HCT116 (cell line): ENCODE measurements at regions not wholly inside any gene's neighbourhood (a gene's known extent, or its start where the extent isn't known, plus 50 kb on each side); places are given as distances from the start of the nearest gene placed in this dataset.

ENCODE experiments used
- ATAC-seq: fragments of 200-7000 bp; cut with Tn5 transposase; 2 replicates; pipeline ENCODE4 v1.9.1; 2020; ENCODE audit warnings: mild to moderate bottlenecking, moderate library complexity
- BruUV-seq: library from RNA; stranded (reverse); fragments of 400-500 nt; replicated peaks from 2 replicates; lab custom pipeline; 2021; lab: Mats Ljungman, UMichigan
- CTCF ChIA-PET: fragments of 300-600 bp; sonication (Branson Sonifier 250); formaldehyde crosslinking; loops from one replicate; lab custom pipeline; 2021; ENCODE audit warnings: antibody characterized with exemption; lab: Charles Lee
- POLR2A ChIA-PET: fragments of 300-600, 350-600 bp; sonication (Branson Sonifier 250); formaldehyde crosslinking; loops from one replicate; lab custom pipeline; 2021; ENCODE audit warnings: antibody characterized with exemption; lab: Charles Lee
- RAD21 ChIA-PET, 2 experiments: fragments of 300-600 bp; sonication (Branson Sonifier 250); formaldehyde crosslinking; loops; one replicate each; lab custom pipeline; 2023; ENCODE audit warnings: low total read pairs in 2 of 2; ENCODE audit not compliant: uncharacterized antibody in 2 of 2, unreplicated experiment in 2 of 2, low non-redundant PET in 1 of 2; lab: Charles Lee
- DNase-seq: peaks from one replicate; pipeline ENCODE4 v3.0.0-alpha.2; 2010; ENCODE audit warnings: low read depth, low spot score
- H2AFZ ChIP-seq: fragments of 200-600 bp; shearing (Covaris generic), sonication (generic); 2 replicates; pipeline ENCODE4 v1.6.1; 2017; ENCODE audit warnings: low read depth, mixed run types, mixed read lengths, antibody characterized with exemption, low read length; ENCODE audit not compliant: poor library complexity, severe bottlenecking
- H3K27ac ChIP-seq: 2 replicates; pipeline ENCODE4 v1.5.1; 2012; ENCODE audit warnings: low read depth, low read length
- H3K27me3 ChIP-seq: fragments of 200-600 bp; sonication (generic); 2 replicates; pipeline ENCODE4 v1.6.1; 2016; ENCODE audit warnings: mixed run types, low read length, mixed read lengths; ENCODE audit not compliant: insufficient read depth
- H3K36me3 ChIP-seq, 2 experiments: fragments of 200-500 bp in 1 of 2; fragments of 200-600 bp in 1 of 2; sonication (Bioruptor generic) in 1 of 2; sonication (generic) in 1 of 2; 2 replicates each; pipeline versions ENCODE4 v1.5.1 to v1.6.1; 2014 to 2016; ENCODE audit warnings: low read length in 2 of 2, inconsistent platforms in 1 of 2, mixed read lengths in 1 of 2, mixed run types in 1 of 2; ENCODE audit not compliant: insufficient read depth in 2 of 2, control insufficient read depth in 1 of 2
- H3K4me1 ChIP-seq, 2 experiments: fragments of 200-600 bp in 1 of 2; sonication (generic) in 1 of 2; 2 replicates each; pipeline versions ENCODE4 v1.5.1 to v1.6.1; 2012 to 2017; ENCODE audit warnings: low read length in 2 of 2, inconsistent platforms in 1 of 2, mild to moderate bottlenecking in 1 of 2, mixed read lengths in 1 of 2, mixed run types in 1 of 2, moderate library complexity in 1 of 2; ENCODE audit not compliant: insufficient read depth in 2 of 2, control insufficient read depth in 1 of 2
- H3K4me2 ChIP-seq: fragments of 200-600 bp; sonication (generic); 2 replicates; pipeline ENCODE4 v1.6.1; 2017; ENCODE audit warnings: mixed run types, low read length, mixed read lengths
- H3K4me3 ChIP-seq, 2 experiments: fragments of 200-600 bp in 1 of 2; sonication (generic) in 1 of 2; replicated peaks in 1 of 2; 2 replicates each; pipeline ENCODE4 v1.5.1; 2011 to 2016; ENCODE audit warnings: low read length in 2 of 2, control low read depth in 1 of 2, low read depth in 1 of 2, mild to moderate bottlenecking in 1 of 2, mixed read lengths in 1 of 2, mixed run types in 1 of 2
- H3K79me2 ChIP-seq: fragments of 200-600 bp; sonication (generic); 2 replicates; pipeline ENCODE4 v1.6.1; 2017; ENCODE audit warnings: mild to moderate bottlenecking, mixed run types, low read length, moderate library complexity, mixed read lengths; ENCODE audit not compliant: insufficient read depth
- H3K9ac ChIP-seq: fragments of 200-600 bp; sonication (generic); 2 replicates; pipeline ENCODE4 v1.6.1; 2016; ENCODE audit warnings: low read length, mixed read lengths
- H3K9me2 ChIP-seq: fragments of 200-600 bp; sonication (generic), shearing (Covaris generic); 2 replicates; pipeline ENCODE4 v1.6.1; 2017; ENCODE audit warnings: mixed run types, mild to moderate bottlenecking, moderate library complexity; ENCODE audit not compliant: insufficient read depth
- H3K9me3 ChIP-seq, 2 experiments: fragments of 200-500 bp in 1 of 2; fragments of 200-600 bp in 1 of 2; sonication (Bioruptor generic) in 1 of 2; sonication (generic) in 1 of 2; 2 replicates each; pipeline ENCODE4 v1.6.1; 2014 to 2017; ENCODE audit warnings: low read length in 2 of 2, mixed read lengths in 2 of 2, inconsistent platforms in 1 of 2, low read depth in 1 of 2, mild to moderate bottlenecking in 1 of 2, mixed run types in 1 of 2, moderate library complexity in 1 of 2; ENCODE audit not compliant: control insufficient read depth in 1 of 2, insufficient read depth in 1 of 2
- H4K20me1 ChIP-seq: fragments of 200-600 bp; sonication (generic), shearing (Covaris generic); 2 replicates; pipeline ENCODE4 v1.6.1; 2017; ENCODE audit warnings: mixed run types, mild to moderate bottlenecking, moderate library complexity; ENCODE audit not compliant: insufficient read depth
- CBX3 ChIP-seq: IDR thresholded peaks from 2 replicates; pipeline ENCODE4 v1.6.1; 2012; ENCODE audit warnings: low read depth
- CEBPB ChIP-seq: IDR thresholded peaks from 2 replicates; pipeline ENCODE4 v1.6.1; 2012; ENCODE audit warnings: low read depth
- EGR1 ChIP-seq: IDR thresholded peaks from 2 replicates; pipeline ENCODE4 v1.6.1; 2012; ENCODE audit warnings: low read depth
- ELF1 ChIP-seq: IDR thresholded peaks from 2 replicates; pipeline ENCODE4 v1.6.1; 2012; ENCODE audit warnings: low read depth, borderline replicate concordance
- EZH2 ChIP-seq: fragments of 200-600 bp; sonication (generic); IDR thresholded peaks from 2 replicates; pipeline ENCODE4 v1.6.1; 2017; ENCODE audit warnings: antibody characterized with exemption, mixed run types
- EZH2phosphoT487 ChIP-seq: fragments of 200-600 bp; IDR thresholded peaks from 2 replicates; pipeline ENCODE4 v1.6.1; 2018; ENCODE audit warnings: antibody characterized with exemption, borderline replicate concordance
- JUND ChIP-seq: IDR thresholded peaks from 2 replicates; pipeline ENCODE4 v1.6.1; 2012
- MAX ChIP-seq: IDR thresholded peaks from 2 replicates; pipeline ENCODE4 v1.6.1; 2012
- POLR2A ChIP-seq: IDR thresholded peaks from 2 replicates; pipeline ENCODE4 v1.7.0; 2011; ENCODE audit warnings: borderline replicate concordance; ENCODE audit not compliant: insufficient read depth, insufficient read length; ENCODE audit errors: extremely low read depth
- POLR2AphosphoS5 ChIP-seq: IDR thresholded peaks from 2 replicates; pipeline ENCODE4 v1.6.1; 2011; ENCODE audit warnings: mild to moderate bottlenecking, low read depth, low read length, moderate library complexity
- RAD21 ChIP-seq: IDR thresholded peaks from 2 replicates; pipeline ENCODE4 v1.6.1; 2012; ENCODE audit warnings: low read depth, mild to moderate bottlenecking
- SIN3A ChIP-seq: IDR thresholded peaks from 2 replicates; pipeline ENCODE4 v1.6.1; 2012; ENCODE audit warnings: low read depth
- SP1 ChIP-seq: IDR thresholded peaks from 2 replicates; pipeline ENCODE4 v1.6.1; 2012; ENCODE audit warnings: low read depth
- SRF ChIP-seq: IDR thresholded peaks from 2 replicates; pipeline ENCODE4 v1.6.1; 2012; ENCODE audit warnings: low read depth
- TCF7L2 ChIP-seq: IDR thresholded peaks from 2 replicates; pipeline ENCODE4 v1.7.0; 2011; ENCODE audit warnings: borderline replicate concordance, inconsistent platforms; ENCODE audit not compliant: insufficient read depth, insufficient read length; ENCODE audit errors: extremely low read depth
- YY1 ChIP-seq: IDR thresholded peaks from 2 replicates; pipeline ENCODE4 v1.6.1; 2011; ENCODE audit warnings: low read length, low read depth, moderate library complexity, mild to moderate bottlenecking; ENCODE audit not compliant: insufficient replicate concordance; ENCODE audit errors: extremely low read depth
- ZFX ChIP-seq: fragments of 450-650 bp; IDR thresholded peaks from 2 replicates; pipeline ENCODE4 v1.6.1; 2017
- ZNF274 ChIP-seq: fragments of 200-500 bp; sonication (Bioruptor generic); IDR thresholded peaks from 2 replicates; pipeline ENCODE4 v1.6.1; 2014; ENCODE audit warnings: mild to moderate bottlenecking, low read depth, low read length, inconsistent platforms
- intact Hi-C: fragments of 100-400 bp; cut with micrococcal nuclease; formaldehyde crosslinking; loops from 2 replicates; pipeline ENCODE4 v1.10.0; 2022
- TF ChIP-seq, protein P1 (sequence below): IDR thresholded peaks from 2 replicates; pipeline ENCODE4 v1.6.1; 2012; ENCODE audit warnings: low read depth
- TF ChIP-seq, protein P2 (sequence below): IDR thresholded peaks from 2 replicates; pipeline ENCODE4 v1.6.1; 2012
- TF ChIP-seq, protein P3 (sequence below): IDR thresholded peaks from 2 replicates; pipeline ENCODE4 v1.6.1; 2011; ENCODE audit warnings: mild to moderate bottlenecking, low read length, moderate library complexity; ENCODE audit not compliant: insufficient replicate concordance; ENCODE audit errors: extremely low read depth
- TF ChIP-seq, protein P4 (sequence below), 3 experiments: fragments of 200-600 bp in 1 of 3; sonication (generic) in 1 of 3; IDR thresholded peaks in 2 of 3; conservative IDR thresholded peaks in 1 of 3; 2 replicates each; pipeline ENCODE4 v1.5.1; 2012 to 2017; ENCODE audit warnings: low read depth in 2 of 3, low read length in 2 of 3, antibody characterized with exemption in 1 of 3, borderline replicate concordance in 1 of 3, control low read depth in 1 of 3, mild to moderate bottlenecking in 1 of 3, mixed read lengths in 1 of 3, mixed run types in 1 of 3, moderate library complexity in 1 of 3; ENCODE audit not compliant: insufficient read depth in 1 of 3

GRCh38 chr1:87478231-87478630 is 149.6 kb downstream of the LMO4 start:
- H3K9me2 ChIP-seq: no peaks in the 10 kb centered on the region
- H3K36me3 ChIP-seq: no peaks in the 10 kb centered on the region
- no peak overlapping the region for H2AFZ ChIP-seq
- DNase-seq (peak; percentile 16), ATAC-seq (peak; percentile 75)
- H3K79me2 ChIP-seq: no peaks in the 10 kb centered on the region
- no peaks in the 10 kb centered on the region for H3K4me1 ChIP-seq
- no peak overlapping the region for H3K4me2 ChIP-seq
- ChIA-PET POLR2A (no interaction called here), RAD21 (no interaction called here), CTCF (interaction anchor here (0.9 to 1.3 kb wide), 2 partner anchors 14 to 152 kb away, joined by 3 read pairs; no protein-coding TSS in a partner anchor)
- H3K4me3 ChIP-seq: no peak overlapping the region
- no peaks in the 10 kb centered on the region for H4K20me1 ChIP-seq
- H3K9ac ChIP-seq: no peak overlapping the region
- H3K27me3 ChIP-seq: no peaks in the 10 kb centered on the region
- no TSS peak for BruUV-seq
- H3K27ac ChIP-seq: no peak overlapping the region
- H3K9me3 ChIP-seq: no peaks in the 10 kb centered on the region
- intact Hi-C loops: no loop called here
- TF ChIP-seq JUND: no peak
- TF ChIP-seq CEBPB: no peak
- TF ChIP-seq SRF: no peak
- TF ChIP-seq ELF1: no peak
- TF ChIP-seq ZFX: no peak
- no peak for TF ChIP-seq EGR1
- TF ChIP-seq EZH2: no peak
- TF ChIP-seq CBX3: no peak
- TF ChIP-seq RAD21: peak; percentile 34; the same call in 1 of the 2 replicates
- no peak for TF ChIP-seq YY1
- TF ChIP-seq SP1: no peak
- TF ChIP-seq, protein P1, sequence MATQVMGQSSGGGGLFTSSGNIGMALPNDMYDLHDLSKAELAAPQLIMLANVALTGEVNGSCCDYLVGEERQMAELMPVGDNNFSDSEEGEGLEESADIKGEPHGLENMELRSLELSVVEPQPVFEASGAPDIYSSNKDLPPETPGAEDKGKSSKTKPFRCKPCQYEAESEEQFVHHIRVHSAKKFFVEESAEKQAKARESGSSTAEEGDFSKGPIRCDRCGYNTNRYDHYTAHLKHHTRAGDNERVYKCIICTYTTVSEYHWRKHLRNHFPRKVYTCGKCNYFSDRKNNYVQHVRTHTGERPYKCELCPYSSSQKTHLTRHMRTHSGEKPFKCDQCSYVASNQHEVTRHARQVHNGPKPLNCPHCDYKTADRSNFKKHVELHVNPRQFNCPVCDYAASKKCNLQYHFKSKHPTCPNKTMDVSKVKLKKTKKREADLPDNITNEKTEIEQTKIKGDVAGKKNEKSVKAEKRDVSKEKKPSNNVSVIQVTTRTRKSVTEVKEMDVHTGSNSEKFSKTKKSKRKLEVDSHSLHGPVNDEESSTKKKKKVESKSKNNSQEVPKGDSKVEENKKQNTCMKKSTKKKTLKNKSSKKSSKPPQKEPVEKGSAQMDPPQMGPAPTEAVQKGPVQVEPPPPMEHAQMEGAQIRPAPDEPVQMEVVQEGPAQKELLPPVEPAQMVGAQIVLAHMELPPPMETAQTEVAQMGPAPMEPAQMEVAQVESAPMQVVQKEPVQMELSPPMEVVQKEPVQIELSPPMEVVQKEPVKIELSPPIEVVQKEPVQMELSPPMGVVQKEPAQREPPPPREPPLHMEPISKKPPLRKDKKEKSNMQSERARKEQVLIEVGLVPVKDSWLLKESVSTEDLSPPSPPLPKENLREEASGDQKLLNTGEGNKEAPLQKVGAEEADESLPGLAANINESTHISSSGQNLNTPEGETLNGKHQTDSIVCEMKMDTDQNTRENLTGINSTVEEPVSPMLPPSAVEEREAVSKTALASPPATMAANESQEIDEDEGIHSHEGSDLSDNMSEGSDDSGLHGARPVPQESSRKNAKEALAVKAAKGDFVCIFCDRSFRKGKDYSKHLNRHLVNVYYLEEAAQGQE: no peak
- no peak for TF ChIP-seq POLR2AphosphoS5
- TF ChIP-seq EZH2phosphoT487: no peak
- TF ChIP-seq TCF7L2: no peak
- no peak for TF ChIP-seq ZNF274
- TF ChIP-seq SIN3A: no peak
- no peak for TF ChIP-seq POLR2A
- TF ChIP-seq MAX: peak; percentile 23; the same call in 1 of the 2 replicates
- TF ChIP-seq, protein P2, sequence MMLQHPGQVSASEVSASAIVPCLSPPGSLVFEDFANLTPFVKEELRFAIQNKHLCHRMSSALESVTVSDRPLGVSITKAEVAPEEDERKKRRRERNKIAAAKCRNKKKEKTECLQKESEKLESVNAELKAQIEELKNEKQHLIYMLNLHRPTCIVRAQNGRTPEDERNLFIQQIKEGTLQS: no peak
- TF ChIP-seq, protein P3, sequence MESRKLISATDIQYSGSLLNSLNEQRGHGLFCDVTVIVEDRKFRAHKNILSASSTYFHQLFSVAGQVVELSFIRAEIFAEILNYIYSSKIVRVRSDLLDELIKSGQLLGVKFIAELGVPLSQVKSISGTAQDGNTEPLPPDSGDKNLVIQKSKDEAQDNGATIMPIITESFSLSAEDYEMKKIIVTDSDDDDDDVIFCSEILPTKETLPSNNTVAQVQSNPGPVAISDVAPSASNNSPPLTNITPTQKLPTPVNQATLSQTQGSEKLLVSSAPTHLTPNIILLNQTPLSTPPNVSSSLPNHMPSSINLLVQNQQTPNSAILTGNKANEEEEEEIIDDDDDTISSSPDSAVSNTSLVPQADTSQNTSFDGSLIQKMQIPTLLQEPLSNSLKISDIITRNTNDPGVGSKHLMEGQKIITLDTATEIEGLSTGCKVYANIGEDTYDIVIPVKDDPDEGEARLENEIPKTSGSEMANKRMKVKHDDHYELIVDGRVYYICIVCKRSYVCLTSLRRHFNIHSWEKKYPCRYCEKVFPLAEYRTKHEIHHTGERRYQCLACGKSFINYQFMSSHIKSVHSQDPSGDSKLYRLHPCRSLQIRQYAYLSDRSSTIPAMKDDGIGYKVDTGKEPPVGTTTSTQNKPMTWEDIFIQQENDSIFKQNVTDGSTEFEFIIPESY: no peak
- TF ChIP-seq, protein P4, sequence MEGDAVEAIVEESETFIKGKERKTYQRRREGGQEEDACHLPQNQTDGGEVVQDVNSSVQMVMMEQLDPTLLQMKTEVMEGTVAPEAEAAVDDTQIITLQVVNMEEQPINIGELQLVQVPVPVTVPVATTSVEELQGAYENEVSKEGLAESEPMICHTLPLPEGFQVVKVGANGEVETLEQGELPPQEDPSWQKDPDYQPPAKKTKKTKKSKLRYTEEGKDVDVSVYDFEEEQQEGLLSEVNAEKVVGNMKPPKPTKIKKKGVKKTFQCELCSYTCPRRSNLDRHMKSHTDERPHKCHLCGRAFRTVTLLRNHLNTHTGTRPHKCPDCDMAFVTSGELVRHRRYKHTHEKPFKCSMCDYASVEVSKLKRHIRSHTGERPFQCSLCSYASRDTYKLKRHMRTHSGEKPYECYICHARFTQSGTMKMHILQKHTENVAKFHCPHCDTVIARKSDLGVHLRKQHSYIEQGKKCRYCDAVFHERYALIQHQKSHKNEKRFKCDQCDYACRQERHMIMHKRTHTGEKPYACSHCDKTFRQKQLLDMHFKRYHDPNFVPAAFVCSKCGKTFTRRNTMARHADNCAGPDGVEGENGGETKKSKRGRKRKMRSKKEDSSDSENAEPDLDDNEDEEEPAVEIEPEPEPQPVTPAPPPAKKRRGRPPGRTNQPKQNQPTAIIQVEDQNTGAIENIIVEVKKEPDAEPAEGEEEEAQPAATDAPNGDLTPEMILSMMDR (IDR thresholded peaks at IDR 0.05 in 2 of 3, conservative IDR thresholded peaks at IDR 0.05 in 1 of 3; ENCODE audit: borderline replicate concordance in 1 of 3, insufficient read depth in 1 of 3, low read depth in 2 of 3, low read length in 2 of 3): peak; percentile 10 to 54 (median 23); a peak in 2 of 6 replicates
